ENCODE measurements at regions not wholly inside any gene's neighbourhood (a gene's known extent, or its start where the extent isn't known, plus 50 kb on each side); places are given as distances from the start of the nearest gene placed in this dataset.

GRCh38 chr10:33673839-33674415 lies 339.5 kb upstream of the NRP1 start:
- TF ChIP-seq YY1 (IDR thresholded peaks at IDR 0.05; ENCODE audit: insufficient read depth, insufficient read length) (no peak), ZNF274 (IDR thresholded peaks at IDR 0.05; ENCODE audit: low read depth, low read length) (no peak), SUZ12 (IDR thresholded peaks at IDR 0.05; ENCODE audit: extremely low read depth, insufficient read depth, insufficient read length) (no peak)

Measured in NT2/D1 (cell line).